GM12878 (cell line): ENCODE measurements at regions not wholly inside any gene's neighbourhood (a gene's known extent, or its start where the extent isn't known, plus 50 kb on each side); places are given as distances from the start of the nearest gene placed in this dataset.

Experiments
- ATAC-seq: fragments of 200-7000 bp; cut with Tn5 transposase; 3 replicates; pipeline ENCODE4 v1.9.1; 2020; ENCODE audit warnings: mild to moderate bottlenecking, moderate library complexity
- BruUV-seq: library from RNA; stranded (reverse); fragments of 400-500 nt; replicated peaks from 2 replicates; lab custom pipeline; 2021; lab: Mats Ljungman, UMichigan
- CTCF ChIA-PET: fragments of 300-600 bp; sonication (Branson Sonifier 250); formaldehyde crosslinking; extraction: SDS; loops from one replicate; lab custom pipeline; 2021; ENCODE audit warnings: inconsistent platforms; lab: Yijun Ruan, JAX
- POLR2A ChIA-PET: fragments of 350-600 bp; formaldehyde crosslinking; extraction: SDS; loops from one replicate; lab custom pipeline; 2021; ENCODE audit warnings: inconsistent platforms; lab: Charles Lee
- RAD21 ChIA-PET: fragments of 300-600 bp; sonication (Branson Sonifier 250); formaldehyde crosslinking; loops from one replicate; lab custom pipeline; 2023; ENCODE audit warnings: antibody characterized with exemption; ENCODE audit not compliant: unreplicated experiment; lab: Charles Lee
- SMC1A ChIA-PET: fragments of 300-600 bp; sonication (Branson Sonifier 250); formaldehyde crosslinking; loops from one replicate; lab custom pipeline; 2023; ENCODE audit not compliant: unreplicated experiment, uncharacterized antibody; lab: Charles Lee
- DNase-seq: peaks from one replicate; pipeline ENCODE4 v3.0.0-alpha.2; 2011; ENCODE audit warnings: low read depth, low spot score
- FAIRE-seq: peaks from 3 replicates; lab custom pipeline; 2011; peaks lifted over from hg19 to GRCh38; lab: Jason Lieb, UNC
- H2AFZ ChIP-seq: 2 replicates; pipeline ENCODE4 v1.6.0; 2011; ENCODE audit warnings: low read depth, low read length, control low read depth; ENCODE audit not compliant: control insufficient read depth
- H3K27ac ChIP-seq: 2 replicates; pipeline ENCODE4 v1.5.1; 2011; ENCODE audit warnings: control low read depth; ENCODE audit not compliant: control insufficient read depth, insufficient read depth
- H3K27me3 ChIP-seq, 2 experiments: replicated peaks in 1 of 2; 2 replicates each; pipeline versions ENCODE4 v1.6.0 to v1.6.1; 2011; ENCODE audit warnings: low read length in 1 of 2; ENCODE audit not compliant: control insufficient read depth in 2 of 2, insufficient read depth in 2 of 2
- H3K36me3 ChIP-seq, 2 experiments: 2 replicates each; pipeline ENCODE4 v1.5.1; 2011; ENCODE audit warnings: low read length in 1 of 2; ENCODE audit not compliant: control insufficient read depth in 2 of 2, insufficient read depth in 2 of 2
- H3K4me1 ChIP-seq: 2 replicates; pipeline ENCODE4 v1.6.1; 2011; ENCODE audit warnings: mild to moderate bottlenecking, low read length, moderate library complexity, mixed read lengths; ENCODE audit not compliant: control insufficient read depth, insufficient read depth
- H3K4me2 ChIP-seq: 2 replicates; pipeline ENCODE4 v1.6.0; 2011; ENCODE audit warnings: control low read depth; ENCODE audit not compliant: control insufficient read depth, insufficient read depth
- H3K4me3 ChIP-seq: fragments of 200-600 bp; sonication (generic); 2 replicates; pipeline ENCODE4 v1.5.1; 2016
- H3K79me2 ChIP-seq: 2 replicates; pipeline ENCODE4 v1.6.0; 2011; ENCODE audit warnings: low read length; ENCODE audit not compliant: control insufficient read depth, insufficient read depth
- H3K9ac ChIP-seq: 2 replicates; pipeline ENCODE4 v1.8.0; 2011; ENCODE audit warnings: low read length, control low read depth, mixed read lengths; ENCODE audit not compliant: control insufficient read depth, insufficient read depth
- H3K9me3 ChIP-seq: replicated peaks from 3 replicates; pipeline ENCODE4 v1.5.1; 2011; ENCODE audit warnings: mild to moderate bottlenecking, low read length; ENCODE audit not compliant: control insufficient read depth, insufficient read depth
- H4K20me1 ChIP-seq: 2 replicates; pipeline ENCODE4 v1.6.0; 2011; ENCODE audit not compliant: control insufficient read depth, insufficient read depth
- IKZF2 ChIP-seq, 2 experiments: fragments of 450-650 bp; IDR thresholded peaks; 2 replicates each; pipeline ENCODE4 v1.6.1; 2017; ENCODE audit warnings: mild to moderate bottlenecking in 2 of 2, moderate library complexity in 2 of 2
- MTA3 ChIP-seq: IDR thresholded peaks from 2 replicates; pipeline ENCODE4 v1.6.1; 2012; ENCODE audit warnings: low read length, inconsistent platforms, borderline replicate concordance
- RAD21 ChIP-seq: IDR thresholded peaks from 2 replicates; pipeline ENCODE4 v1.6.1; 2011; ENCODE audit warnings: mild to moderate bottlenecking, low read depth, low read length, moderate library complexity; ENCODE audit not compliant: insufficient read depth
- SMC3 ChIP-seq: IDR thresholded peaks from 2 replicates; pipeline ENCODE4 v1.6.1; 2011; ENCODE audit warnings: low read length, improper control_type of control experiment, borderline replicate concordance
- ZNF217 ChIP-seq: fragments of 450-650 bp; IDR thresholded peaks from 2 replicates; pipeline ENCODE4 v1.6.1; 2017; ENCODE audit warnings: antibody characterized with exemption, mild to moderate bottlenecking
- WGBS: methylation state at CpG from one replicate; pipeline ENCODE4 v1.1.6; 2016; ENCODE audit warnings: low lambda C conversion rate; ENCODE audit not compliant: insufficient replicate concordance, insufficient coverage; ENCODE audit errors: missing lambda C conversion rate; 5-methylcytosine and 5-hydroxymethylcytosine counted together
- in situ Hi-C: fragments of 300-500 bp; cut with MboI; formaldehyde crosslinking; loops from 9 replicates; pipeline ENCODE4 v1.14.3; 2018; ENCODE audit warnings: mixed read lengths
- intact Hi-C: fragments of 100-400 bp; cut with micrococcal nuclease; formaldehyde crosslinking; loops from one replicate; pipeline ENCODE4 v1.14.2; 2022; ENCODE audit not compliant: unreplicated experiment
- TF ChIP-seq, protein P1 (sequence below): fragments of 450-650 bp; IDR thresholded peaks from 2 replicates; pipeline ENCODE4 v1.6.1; 2016; ENCODE audit warnings: mild to moderate bottlenecking, moderate library complexity, borderline replicate concordance
- TF ChIP-seq, protein P2 (sequence below): fragments of 450-650 bp; IDR thresholded peaks from 2 replicates; pipeline ENCODE4 v1.6.1; 2017; ENCODE audit warnings: mild to moderate bottlenecking, moderate library complexity
- TF ChIP-seq, protein P3 (sequence below): fragments of 450-650 bp; conservative IDR thresholded peaks from 2 replicates; pipeline ENCODE4 v1.6.1; 2017; ENCODE audit warnings: mild to moderate bottlenecking, moderate library complexity
- TF ChIP-seq, protein P4 (sequence below): IDR thresholded peaks from 2 replicates; pipeline ENCODE4 v1.6.1; 2011; ENCODE audit warnings: low read depth, low read length, improper control_type of control experiment, borderline replicate concordance
- TF ChIP-seq, protein P5 (sequence below): fragments of 450-650 bp; IDR thresholded peaks from 2 replicates; pipeline ENCODE4 v1.6.1; 2016; ENCODE audit warnings: mild to moderate bottlenecking

DNA sequence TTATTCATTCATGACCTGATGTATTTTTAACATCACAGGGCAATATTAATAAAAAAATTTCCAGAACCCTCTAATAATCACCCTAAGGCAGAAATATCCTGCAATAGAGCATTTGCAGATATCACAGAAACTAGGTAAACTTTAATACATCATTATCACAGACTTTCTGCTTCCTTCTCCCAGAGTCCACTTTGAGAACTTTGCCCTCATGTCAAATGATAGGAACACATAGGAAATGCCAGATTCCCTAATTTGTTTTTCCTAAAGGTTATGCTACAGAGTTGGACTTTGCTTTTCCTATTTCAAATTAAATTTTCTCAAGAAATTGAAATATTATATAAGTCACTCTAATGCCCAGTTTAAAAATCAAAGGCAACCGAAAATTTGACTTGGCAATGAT is 352.8 kb upstream of the LRP1B start (continued):
- TF ChIP-seq, protein P1, sequence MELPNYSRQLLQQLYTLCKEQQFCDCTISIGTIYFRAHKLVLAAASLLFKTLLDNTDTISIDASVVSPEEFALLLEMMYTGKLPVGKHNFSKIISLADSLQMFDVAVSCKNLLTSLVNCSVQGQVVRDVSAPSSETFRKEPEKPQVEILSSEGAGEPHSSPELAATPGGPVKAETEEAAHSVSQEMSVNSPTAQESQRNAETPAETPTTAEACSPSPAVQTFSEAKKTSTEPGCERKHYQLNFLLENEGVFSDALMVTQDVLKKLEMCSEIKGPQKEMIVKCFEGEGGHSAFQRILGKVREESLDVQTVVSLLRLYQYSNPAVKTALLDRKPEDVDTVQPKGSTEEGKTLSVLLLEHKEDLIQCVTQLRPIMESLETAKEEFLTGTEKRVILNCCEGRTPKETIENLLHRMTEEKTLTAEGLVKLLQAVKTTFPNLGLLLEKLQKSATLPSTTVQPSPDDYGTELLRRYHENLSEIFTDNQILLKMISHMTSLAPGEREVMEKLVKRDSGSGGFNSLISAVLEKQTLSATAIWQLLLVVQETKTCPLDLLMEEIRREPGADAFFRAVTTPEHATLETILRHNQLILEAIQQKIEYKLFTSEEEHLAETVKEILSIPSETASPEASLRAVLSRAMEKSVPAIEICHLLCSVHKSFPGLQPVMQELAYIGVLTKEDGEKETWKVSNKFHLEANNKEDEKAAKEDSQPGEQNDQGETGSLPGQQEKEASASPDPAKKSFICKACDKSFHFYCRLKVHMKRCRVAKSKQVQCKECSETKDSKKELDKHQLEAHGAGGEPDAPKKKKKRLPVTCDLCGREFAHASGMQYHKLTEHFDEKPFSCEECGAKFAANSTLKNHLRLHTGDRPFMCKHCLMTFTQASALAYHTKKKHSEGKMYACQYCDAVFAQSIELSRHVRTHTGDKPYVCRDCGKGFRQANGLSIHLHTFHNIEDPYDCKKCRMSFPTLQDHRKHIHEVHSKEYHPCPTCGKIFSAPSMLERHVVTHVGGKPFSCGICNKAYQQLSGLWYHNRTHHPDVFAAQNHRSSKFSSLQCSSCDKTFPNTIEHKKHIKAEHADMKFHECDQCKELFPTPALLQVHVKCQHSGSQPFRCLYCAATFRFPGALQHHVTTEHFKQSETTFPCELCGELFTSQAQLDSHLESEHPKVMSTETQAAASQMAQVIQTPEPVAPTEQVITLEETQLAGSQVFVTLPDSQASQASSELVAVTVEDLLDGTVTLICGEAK: no peak

DNA sequence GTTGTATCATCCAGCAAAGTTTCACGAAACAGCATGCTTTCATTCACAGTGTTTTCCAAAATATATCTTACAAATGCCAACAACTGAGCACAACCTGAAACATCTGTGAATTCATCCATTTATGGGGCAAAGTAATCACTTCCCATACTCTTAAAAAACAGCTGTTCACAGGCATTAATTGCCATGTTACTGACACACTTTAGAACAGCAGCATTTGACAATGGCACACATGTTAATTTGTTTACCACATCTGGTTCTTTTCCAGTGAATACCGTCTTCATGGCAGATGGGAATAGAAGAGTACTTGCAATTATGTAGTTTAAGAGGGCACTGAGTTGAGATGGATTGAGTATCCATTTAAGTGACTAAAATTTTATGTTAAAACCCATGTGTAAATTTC is 347.4 kb upstream of the LRP1B start:
- ChIA-PET RAD21 (no interaction called here), POLR2A (no interaction called here), CTCF (no interaction called here), SMC1A (no interaction called here)
- Histone ChIP-seq H3K27ac (no peak overlapping the region), H3K9me3 (no peaks in the 10 kb centered on the region), H2AFZ (no peak overlapping the region), H4K20me1 (no peaks in the 10 kb centered on the region), H3K4me3 (no peak overlapping the region), H3K79me2 (no peaks in the 10 kb centered on the region), H3K36me3 (no peaks in the 10 kb centered on the region), H3K27me3 (no peaks in the 10 kb centered on the region), H3K4me1 (no peaks in the 10 kb centered on the region), H3K9ac (no peak overlapping the region), H3K4me2 (no peak overlapping the region)
- 13% methylated on average over 2 of the region's 2 CpGs for WGBS
- in situ Hi-C loops: no loop called here
- DNase-seq (no peak), FAIRE-seq (no peak), ATAC-seq (no peak)
- no TSS peak for BruUV-seq
- intact Hi-C loops: no loop called here
- TF ChIP-seq, protein P2, sequence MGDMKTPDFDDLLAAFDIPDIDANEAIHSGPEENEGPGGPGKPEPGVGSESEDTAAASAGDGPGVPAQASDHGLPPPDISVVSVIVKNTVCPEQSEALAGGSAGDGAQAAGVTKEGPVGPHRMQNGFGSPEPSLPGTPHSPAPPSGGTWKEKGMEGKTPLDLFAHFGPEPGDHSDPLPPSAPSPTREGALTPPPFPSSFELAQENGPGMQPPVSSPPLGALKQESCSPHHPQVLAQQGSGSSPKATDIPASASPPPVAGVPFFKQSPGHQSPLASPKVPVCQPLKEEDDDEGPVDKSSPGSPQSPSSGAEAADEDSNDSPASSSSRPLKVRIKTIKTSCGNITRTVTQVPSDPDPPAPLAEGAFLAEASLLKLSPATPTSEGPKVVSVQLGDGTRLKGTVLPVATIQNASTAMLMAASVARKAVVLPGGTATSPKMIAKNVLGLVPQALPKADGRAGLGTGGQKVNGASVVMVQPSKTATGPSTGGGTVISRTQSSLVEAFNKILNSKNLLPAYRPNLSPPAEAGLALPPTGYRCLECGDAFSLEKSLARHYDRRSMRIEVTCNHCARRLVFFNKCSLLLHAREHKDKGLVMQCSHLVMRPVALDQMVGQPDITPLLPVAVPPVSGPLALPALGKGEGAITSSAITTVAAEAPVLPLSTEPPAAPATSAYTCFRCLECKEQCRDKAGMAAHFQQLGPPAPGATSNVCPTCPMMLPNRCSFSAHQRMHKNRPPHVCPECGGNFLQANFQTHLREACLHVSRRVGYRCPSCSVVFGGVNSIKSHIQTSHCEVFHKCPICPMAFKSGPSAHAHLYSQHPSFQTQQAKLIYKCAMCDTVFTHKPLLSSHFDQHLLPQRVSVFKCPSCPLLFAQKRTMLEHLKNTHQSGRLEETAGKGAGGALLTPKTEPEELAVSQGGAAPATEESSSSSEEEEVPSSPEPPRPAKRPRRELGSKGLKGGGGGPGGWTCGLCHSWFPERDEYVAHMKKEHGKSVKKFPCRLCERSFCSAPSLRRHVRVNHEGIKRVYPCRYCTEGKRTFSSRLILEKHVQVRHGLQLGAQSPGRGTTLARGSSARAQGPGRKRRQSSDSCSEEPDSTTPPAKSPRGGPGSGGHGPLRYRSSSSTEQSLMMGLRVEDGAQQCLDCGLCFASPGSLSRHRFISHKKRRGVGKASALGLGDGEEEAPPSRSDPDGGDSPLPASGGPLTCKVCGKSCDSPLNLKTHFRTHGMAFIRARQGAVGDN: no peak
- TF ChIP-seq IKZF2 (IDR thresholded peaks at IDR 0.05) (no peak), MTA3 (no peak), ZNF217 (no peak), RAD21 (no peak), SMC3 (no peak)
- TF ChIP-seq, protein P3, sequence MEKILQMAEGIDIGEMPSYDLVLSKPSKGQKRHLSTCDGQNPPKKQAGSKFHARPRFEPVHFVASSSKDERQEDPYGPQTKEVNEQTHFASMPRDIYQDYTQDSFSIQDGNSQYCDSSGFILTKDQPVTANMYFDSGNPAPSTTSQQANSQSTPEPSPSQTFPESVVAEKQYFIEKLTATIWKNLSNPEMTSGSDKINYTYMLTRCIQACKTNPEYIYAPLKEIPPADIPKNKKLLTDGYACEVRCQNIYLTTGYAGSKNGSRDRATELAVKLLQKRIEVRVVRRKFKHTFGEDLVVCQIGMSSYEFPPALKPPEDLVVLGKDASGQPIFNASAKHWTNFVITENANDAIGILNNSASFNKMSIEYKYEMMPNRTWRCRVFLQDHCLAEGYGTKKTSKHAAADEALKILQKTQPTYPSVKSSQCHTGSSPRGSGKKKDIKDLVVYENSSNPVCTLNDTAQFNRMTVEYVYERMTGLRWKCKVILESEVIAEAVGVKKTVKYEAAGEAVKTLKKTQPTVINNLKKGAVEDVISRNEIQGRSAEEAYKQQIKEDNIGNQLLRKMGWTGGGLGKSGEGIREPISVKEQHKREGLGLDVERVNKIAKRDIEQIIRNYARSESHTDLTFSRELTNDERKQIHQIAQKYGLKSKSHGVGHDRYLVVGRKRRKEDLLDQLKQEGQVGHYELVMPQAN: no peak
- TF ChIP-seq, protein P4, sequence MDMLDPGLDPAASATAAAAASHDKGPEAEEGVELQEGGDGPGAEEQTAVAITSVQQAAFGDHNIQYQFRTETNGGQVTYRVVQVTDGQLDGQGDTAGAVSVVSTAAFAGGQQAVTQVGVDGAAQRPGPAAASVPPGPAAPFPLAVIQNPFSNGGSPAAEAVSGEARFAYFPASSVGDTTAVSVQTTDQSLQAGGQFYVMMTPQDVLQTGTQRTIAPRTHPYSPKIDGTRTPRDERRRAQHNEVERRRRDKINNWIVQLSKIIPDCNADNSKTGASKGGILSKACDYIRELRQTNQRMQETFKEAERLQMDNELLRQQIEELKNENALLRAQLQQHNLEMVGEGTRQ: no peak
- TF ChIP-seq, protein P5, sequence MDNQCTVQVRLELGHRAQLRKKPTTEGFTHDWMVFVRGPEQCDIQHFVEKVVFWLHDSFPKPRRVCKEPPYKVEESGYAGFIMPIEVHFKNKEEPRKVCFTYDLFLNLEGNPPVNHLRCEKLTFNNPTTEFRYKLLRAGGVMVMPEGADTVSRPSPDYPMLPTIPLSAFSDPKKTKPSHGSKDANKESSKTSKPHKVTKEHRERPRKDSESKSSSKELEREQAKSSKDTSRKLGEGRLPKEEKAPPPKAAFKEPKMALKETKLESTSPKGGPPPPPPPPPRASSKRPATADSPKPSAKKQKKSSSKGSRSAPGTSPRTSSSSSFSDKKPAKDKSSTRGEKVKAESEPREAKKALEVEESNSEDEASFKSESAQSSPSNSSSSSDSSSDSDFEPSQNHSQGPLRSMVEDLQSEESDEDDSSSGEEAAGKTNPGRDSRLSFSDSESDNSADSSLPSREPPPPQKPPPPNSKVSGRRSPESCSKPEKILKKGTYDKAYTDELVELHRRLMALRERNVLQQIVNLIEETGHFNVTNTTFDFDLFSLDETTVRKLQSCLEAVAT: no peak
